CD4-positive, alpha-beta T cell treated with Interleukin-1 beta for 1 hour (primary cell): ENCODE measurements at regions not wholly inside any gene's neighbourhood (a gene's known extent, or its start where the extent isn't known, plus 50 kb on each side); places are given as distances from the start of the nearest gene placed in this dataset.

Experiments used
- DNase-seq, 2 donors: peaks; one replicate each; pipeline ENCODE4 v3.0.0-alpha.2; 2020 to 2022

DNA sequence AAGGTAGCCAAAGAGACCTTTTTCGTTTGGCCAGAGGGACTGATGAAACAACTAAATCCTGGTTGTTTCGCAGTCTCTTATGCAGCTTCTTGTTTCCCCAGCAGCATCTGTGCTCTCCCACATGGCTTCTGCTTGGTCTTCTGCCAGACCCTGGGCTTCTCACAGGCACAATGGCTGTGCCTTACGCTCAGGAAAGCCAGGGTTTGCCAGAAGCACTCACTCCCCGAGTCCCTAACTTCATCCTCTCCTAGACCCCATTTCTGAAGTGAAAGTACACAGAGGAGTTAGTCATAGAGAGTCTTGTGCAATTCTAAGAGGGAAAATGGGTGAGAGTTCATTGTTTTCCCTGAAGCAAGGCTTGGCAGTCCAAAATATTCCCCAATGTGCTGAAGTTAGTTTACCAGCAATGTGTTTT is 121.7 kb downstream of the EVX1 start:
- DNase-seq = no peak

DNA sequence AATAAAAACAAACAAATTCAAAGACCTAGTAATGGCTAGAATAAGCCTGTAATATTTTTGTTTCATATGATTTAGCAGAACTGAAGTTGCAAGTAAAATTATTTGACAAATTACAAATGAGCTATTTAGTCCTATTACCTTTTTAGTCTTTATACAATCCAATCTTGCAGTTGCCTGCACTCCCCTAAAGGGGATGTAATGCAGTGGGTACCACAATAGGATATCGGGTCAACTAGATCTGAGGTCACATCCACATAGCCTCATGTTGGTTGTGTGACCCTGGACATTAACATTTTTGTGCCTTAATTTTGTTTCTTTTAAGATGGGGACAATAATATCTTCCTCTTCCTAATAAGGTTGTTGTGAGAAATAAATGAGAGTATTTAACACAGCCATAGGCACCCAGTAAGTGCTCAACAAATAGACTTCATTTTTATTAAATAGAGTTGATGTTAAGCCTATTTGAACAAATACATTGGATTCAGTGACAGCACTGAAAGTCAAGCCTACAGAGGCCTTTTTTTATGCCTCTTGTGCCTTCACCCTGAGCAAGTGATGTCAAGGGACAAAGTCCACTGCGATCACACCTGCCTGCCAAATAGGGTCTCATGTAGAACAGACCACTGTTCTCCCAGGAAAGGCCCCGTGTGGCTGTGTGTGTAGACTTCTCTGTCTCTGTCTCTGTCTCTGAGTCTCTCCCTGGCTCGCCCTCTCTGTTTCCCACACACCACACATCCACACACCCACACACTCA is 124.8 kb downstream of the EVX1 start:
- no peak for DNase-seq

DNA sequence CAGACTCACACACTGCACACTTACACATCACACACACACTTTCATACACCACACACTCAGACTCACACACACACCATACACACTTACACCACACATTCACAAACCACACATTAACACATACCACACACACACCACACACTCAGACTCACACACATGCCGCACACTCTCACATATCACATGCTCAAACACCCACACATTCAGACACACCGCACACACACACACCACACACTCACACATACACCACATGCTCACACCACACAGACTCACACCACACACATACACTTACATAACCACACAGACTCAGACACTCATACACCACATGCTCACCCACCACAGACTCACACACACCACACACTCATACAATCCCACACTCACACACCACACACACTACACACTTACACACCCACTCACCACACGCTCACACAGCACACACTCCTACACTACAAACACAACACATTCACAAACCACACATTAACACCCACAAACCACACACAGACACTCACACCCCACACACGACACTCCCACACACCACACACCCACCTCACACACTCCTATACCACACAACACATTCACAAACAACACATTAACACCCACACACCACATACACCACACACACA is 125.4 kb downstream of the EVX1 start:
- no peak for DNase-seq

GRCh38 chr7:27374958-27375841 is 132.6 kb downstream of the EVX1 start:
- no peak for DNase-seq

GRCh38 chr7:27375958-27376357 is 133.4 kb downstream of the EVX1 start:
- no peak for DNase-seq

DNA sequence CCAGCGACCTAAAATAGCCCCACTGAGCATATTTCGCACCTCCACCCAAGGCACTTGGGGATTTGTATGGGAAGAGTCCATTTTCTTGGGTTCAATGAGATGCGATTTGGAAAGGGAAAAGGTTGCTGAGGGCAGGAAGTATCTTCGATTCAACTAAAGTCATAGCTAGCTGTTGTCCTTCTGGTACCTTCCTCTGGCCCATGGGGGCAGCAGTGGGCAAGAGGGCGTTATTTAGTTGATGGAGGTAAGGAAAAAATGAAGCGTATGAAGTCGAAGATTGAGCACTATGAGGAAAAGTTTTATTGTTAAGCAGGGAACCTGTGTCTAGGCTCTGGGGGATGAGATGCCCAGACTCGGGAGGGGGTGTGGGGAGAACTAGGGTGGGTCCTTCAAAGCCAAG is 135.4 kb downstream of the EVX1 start:
- no peak for DNase-seq

DNA sequence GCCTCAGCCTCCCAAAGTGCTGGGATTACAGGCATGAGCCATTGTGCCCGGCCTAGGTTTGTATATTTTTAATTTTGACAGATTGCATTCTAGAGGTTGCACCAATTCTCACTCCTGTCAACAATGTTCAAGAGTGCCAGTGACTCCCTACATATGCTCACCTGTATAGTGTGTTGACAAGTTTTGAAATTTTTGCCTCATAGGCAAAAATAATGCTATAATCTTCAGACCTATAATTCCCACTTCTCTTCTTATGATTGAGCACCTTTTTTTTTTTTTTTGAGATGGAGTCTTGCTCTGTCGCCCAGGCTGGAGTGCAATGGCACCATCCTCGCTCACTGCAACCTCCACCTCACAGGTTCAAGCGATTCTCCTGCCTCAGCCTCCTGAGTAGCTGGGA is 139.7 kb downstream of the EVX1 start:
- no peak for DNase-seq

- no peak for DNase-seq
Measured at GRCh38 chr7:27386581-27386980, 144.0 kb downstream of the EVX1 start.

DNA sequence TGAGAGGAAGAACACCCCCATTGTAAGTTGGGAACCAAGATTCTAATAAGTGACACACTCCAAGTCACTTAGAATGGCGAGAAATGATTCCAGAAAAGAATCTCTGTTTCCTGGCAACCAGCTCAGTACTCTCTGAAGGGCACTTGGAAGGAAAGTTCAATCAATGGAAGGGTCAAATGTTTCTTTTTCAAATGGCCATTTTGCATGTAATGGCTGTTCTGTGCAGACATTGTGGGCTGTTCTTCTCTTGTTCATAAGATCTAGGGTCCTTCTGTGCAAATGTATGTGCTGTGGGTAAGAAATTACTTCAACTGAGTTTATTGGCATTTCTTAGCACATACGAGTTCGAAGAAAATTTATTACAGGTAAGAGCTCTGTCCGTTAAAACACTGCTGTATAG is 145.3 kb downstream of the EVX1 start:
- no peak for DNase-seq

DNA sequence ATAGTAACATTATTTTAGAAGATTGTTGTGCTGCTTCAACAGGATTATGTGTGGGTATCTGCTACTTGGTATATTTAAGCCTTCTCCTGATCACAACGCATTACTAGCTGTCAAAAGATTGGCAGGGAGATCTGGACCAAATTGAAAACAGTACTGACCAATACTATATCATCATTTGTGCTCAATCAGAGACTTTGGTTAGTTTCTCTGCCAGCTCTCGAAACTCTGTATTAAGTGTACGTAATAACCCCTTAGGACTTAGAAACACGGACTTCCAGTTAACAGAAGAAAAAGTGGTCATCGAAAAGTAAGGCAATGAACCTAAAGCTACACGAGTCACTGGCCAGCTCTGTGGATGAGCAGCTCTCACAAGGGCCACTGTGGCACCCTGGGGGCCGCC is 146.0 kb downstream of the EVX1 start:
- DNase-seq = no peak

DNA sequence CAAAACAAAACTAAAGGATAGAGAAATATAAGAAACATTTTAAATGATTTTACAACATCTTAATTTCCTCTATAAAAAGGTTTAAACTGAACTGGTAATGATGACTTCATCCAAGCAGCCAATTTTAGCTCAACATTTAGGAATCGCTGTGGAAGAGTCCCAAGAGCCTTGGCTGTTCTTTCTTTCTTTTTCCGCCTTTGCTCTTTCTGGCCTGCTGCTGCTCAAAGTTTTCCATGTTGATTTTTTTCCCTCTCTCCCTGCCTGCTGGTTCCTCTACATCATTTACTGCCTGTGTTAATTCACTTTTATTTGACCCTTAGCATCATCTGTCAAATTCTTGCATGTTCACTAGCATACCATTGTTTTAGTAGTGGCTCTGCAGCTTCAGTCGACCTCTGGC is 146.9 kb downstream of the EVX1 start:
- DNase-seq = no peak

DNA sequence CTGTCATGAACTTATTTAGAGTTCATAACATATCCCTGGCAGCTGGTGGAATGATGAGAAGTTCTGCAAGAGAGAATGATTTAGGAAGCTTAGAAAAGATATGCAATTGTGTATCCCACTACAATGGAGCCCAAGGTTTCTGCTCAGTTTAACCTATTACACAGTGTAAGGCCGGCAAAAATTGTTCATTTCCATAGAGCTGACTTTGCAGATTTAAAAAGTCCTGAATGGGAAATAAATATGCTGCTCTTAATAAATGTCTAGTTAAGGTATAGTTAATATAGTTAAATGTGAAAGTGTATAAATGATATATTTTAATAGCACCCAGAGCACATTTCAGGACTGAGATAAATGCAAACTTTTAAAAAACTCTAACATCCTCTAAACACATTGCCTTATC is 149.9 kb downstream of the EVX1 start:
- DNase-seq = no peak

DNA sequence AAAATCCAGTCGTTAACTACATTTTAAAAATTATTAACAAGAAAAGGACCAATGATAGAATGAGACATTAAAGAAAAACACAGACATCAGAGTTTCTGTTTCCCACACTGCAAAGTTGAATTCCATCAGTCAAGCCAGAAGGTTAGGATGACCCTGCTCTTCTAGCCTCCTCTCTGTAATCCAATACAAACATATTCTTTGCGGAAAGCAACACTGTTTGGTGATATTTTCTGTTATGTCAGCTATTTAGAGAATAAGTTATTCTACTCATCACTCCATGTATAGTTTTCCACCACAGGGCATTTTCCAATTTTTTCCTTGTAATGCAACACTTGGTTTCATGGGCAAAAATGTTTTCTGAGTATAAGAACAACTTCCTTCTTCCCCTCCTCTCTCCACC is 152.3 kb downstream of the EVX1 start:
- no peak for DNase-seq

- DNase-seq = no peak
Measured at GRCh38 chr7:27395626-27396025, 153.0 kb downstream of the EVX1 start.

- no peak for DNase-seq
Measured at GRCh38 chr7:27397503-27397902, 154.9 kb downstream of the EVX1 start.

DNA sequence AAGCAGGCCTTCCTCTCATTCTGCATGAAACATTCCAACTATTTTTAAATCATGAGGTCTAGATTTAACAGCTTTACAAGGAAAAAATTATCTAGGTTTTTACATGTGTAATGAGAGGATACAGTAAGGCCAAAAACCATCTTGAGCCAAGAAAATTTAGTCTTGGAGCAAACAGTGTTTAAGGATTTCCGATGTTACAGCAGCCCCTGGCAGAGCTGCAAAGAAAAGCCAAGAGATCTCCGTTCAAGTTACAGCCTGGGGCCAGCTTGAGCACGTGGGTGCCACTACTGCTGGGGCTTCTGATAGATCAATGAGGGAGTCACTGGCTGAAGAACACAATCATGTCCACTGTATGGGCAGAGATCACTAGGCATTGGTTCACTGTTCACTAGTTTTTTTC is 156.2 kb downstream of the EVX1 start:
- DNase-seq = no peak

DNA sequence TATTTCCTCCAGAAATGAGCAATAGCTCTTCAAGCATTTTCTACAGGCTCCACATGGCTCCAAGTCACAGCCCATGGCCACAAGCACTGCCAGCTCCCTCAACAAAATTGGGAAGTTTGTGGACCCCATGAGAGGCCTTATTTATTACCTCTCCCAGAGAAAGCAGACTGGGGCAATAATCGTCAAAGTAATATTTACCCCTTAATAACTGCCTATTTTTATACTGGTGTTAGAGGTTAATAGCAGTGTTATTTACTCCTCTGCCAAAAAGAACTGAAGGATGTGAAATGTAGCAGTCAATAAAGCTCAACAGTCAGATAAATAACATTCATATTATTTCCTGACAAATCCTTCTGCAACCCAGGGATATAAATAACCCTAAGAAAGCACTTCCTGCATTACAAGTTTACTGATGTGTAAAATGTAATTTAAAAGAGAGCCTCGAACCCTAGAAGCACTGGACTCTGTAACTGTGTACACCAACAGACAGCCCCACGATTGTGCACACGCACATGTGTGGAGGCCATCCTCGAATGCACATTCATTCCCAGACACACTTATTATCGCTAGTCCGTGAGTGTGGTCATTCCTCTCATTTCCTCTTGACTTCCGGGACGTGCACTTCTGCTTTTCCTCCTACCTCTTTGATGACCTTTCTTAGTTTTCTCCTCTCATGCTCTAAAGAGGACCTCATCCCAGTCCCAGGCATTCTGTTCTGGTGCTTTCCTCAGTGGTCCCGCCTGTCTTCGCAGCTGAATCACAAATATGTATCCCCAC is 157.4 kb downstream of the EVX1 start:
- no peak for DNase-seq

DNA sequence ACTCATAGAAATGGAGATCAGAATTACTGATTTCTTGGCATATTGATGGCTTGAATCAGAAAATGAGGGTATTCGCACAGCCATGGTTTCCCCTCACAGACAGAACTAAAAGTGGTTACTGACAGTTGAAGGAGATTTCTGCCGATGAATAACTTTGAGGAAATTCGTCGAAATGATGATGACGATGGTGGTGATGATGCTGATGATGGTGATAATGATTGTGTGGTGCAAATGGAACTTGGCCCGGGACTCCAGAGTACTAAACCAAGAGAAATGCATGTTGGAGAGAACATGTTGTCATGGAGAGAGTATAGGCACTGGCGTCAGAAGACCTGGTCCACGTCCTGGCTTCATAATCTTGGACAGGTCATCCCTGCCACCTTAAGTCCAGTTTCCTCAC is 163.2 kb downstream of the EVX1 start:
- no peak for DNase-seq

DNA sequence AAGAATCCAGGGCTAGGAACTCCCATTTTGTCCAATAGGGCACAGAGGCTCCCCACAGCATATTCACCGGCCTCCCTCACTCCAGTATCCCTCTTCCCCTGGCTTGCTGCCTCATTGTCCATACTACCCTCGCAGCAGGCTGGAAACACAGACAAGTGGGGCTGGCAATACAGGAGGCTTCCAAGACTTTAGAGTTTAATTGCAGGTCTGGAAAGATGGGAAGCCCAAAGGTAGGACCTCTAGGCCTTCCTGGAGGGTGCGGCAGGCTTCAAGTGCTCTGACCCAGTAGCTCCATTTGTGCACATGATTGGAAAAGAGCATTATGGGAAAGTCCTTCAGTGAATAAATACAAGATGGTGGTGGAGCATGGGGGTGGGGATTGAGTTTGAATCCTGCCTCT is 166.7 kb downstream of the EVX1 start:
- no peak for DNase-seq

DNA sequence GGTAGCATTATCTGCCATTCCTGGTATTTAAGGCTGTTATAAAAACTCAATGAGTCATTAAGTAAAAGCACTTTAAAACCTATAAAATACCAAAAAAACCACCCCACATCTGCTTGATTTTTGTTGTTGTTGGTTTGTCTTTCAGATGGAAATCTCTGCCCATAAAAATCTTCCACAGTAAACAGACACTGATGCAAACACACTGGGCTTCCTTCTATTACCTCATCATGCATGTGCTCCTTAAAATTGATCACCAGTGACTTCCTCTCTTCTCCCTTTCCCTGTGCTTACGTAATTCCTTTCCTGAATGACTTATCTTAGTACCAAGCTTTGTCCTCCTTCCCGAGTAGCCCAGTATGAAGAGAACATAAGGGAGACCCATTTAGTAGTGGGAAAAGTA is 167.2 kb downstream of the EVX1 start:
- DNase-seq = no peak

DNA sequence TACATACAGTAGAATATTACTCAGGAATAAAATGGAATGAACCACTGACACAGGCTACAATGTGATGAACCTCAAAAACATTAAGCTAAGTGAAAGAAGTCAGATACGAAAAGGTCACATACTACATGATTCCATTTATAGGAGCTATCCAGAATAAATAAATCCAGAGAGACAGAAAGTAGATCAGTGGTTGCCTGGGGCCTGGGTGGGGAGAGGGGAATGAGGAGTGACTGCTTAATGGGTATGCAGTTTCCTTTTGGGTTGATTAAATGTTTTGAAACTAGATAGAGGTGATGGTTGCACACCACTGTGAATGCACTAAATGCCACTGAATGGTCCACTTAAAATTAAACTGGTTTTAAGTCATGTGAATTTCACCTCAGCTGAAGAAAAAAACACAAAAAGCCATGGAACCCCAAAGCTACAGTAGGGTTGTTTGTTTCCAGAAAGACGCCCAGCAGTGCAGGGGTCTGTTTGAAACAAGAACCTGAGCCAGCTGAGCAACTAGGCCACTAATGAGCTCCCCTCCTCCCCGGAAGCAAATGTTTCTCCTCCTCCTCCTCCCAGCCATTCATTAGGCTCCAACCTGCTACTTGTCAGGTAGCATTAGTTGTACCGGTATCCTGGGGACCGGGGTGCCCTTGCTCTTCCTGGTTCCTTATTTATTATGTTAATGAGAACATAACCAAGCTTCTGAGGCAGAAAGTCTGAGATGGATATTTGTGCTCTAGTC is 168.4 kb downstream of the EVX1 start:
- no peak for DNase-seq

GRCh38 chr7:27412164-27412563 is 169.6 kb downstream of the EVX1 start:
- no peak for DNase-seq
